NCI-H1436 (cell line): ENCODE measurements at regions not wholly inside any gene's neighbourhood (a gene's known extent, or its start where the extent isn't known, plus 50 kb on each side); places are given as distances from the start of the nearest gene placed in this dataset.

Experiments
- DNase-seq: peaks from one replicate; lab custom pipeline; 2025; lab: John Stamatoyannopoulos, UW

- no peak for DNase-seq
Measured at GRCh38 chr7:45984386-45985295, 63.6 kb upstream of the IGFBP3 start.

GRCh38 chr7:45983720-45984255 lies 62.7 kb upstream of the IGFBP3 start:
- DNase-seq: no peak

DNA sequence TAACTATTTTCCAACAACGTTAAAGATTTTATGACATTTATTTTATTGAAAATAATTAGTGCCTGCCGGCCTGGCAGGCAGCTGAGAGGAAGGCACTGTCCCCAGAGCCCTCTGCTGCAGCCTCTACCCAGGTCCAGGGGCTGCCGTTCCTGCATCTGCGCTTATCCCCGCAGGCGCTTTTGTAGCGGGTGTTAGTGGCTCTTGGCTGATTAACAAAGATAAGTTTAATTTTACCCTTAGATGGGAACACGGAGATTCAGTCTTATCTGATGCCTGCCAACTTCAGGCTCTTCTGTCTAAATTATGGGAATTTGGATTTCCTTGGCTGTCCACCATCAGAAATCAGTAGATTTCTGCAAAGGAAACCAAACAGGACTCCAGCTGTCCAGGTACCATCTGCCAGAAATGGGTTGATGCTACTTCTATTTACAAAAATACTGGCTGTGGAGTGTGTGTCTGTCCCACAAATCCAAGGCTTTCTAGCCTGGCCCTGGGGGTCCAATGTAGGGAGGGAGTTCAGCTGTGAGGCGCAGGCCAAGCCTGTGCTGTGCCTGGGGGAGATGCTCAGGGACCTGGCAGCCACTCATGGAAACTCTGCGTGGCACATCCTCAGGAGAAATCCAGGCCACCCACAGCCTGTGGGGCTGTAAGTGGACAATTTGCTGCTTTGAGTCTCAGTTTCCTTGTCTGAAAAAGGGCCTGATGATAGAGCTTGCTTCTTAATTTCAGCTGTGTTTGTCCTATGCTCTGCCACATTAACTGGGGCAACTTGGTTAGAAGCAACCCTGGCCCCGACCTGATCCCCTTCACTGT lies 62.0 kb upstream of the IGFBP3 start:
- DNase-seq: no peak

GRCh38 chr7:45982132-45982531 lies 61.1 kb upstream of the IGFBP3 start:
- DNase-seq: no peak

DNA sequence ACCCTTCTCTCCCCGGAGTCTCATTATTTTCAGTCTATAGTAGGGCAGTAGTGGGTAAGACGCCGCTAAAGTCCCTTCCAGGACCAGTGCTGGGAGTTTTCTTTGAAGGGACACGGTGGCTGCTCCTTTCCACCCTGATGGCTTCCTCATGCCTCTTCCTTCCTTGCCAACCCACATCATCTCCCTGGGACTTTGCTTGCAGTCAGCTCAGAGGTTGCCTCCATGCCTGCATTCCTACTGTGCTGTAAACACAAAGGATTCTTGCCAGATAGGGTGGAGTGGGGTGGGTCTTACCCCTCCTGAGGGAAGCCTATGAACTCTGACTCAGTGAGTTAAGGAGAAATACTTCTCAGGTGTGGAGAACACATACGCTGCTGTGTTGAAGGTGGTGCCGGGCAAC lies 59.9 kb upstream of the IGFBP3 start:
- DNase-seq: no peak

DNA sequence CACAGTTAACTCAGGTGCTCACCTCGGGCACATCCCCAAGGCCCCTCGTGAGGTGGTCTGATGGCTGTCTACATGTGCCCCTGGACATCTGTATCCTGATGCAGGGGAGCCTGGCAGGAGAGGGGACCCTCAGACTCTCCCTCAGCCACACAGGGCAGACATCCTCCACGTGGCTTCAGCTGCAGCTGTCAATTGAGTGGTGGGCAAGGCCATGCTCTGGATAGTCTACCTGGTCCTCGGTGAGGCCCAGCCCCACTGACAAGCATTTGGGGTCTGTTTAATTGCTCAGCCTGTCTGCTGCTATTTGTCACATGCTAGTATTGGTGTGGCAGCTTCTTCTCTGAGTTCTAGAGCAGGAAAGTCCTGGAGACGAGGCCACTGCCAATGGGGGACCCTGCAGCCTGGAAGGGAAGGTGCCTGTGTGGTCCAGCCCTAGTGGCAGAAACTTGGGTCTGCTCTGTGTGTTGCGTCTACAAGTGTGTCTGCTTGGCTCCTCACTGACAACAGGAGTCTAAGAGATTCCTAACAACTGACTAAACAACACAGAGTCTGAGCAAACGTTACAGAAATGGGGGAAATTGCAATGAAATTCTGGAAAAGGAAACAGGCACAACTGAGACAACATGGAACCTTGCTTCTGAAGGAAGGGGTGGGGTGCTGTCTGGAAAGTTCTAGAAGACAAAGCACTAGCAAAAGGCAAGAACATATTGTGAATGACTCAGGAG lies 59.3 kb upstream of the IGFBP3 start:
- DNase-seq: no peak

DNA sequence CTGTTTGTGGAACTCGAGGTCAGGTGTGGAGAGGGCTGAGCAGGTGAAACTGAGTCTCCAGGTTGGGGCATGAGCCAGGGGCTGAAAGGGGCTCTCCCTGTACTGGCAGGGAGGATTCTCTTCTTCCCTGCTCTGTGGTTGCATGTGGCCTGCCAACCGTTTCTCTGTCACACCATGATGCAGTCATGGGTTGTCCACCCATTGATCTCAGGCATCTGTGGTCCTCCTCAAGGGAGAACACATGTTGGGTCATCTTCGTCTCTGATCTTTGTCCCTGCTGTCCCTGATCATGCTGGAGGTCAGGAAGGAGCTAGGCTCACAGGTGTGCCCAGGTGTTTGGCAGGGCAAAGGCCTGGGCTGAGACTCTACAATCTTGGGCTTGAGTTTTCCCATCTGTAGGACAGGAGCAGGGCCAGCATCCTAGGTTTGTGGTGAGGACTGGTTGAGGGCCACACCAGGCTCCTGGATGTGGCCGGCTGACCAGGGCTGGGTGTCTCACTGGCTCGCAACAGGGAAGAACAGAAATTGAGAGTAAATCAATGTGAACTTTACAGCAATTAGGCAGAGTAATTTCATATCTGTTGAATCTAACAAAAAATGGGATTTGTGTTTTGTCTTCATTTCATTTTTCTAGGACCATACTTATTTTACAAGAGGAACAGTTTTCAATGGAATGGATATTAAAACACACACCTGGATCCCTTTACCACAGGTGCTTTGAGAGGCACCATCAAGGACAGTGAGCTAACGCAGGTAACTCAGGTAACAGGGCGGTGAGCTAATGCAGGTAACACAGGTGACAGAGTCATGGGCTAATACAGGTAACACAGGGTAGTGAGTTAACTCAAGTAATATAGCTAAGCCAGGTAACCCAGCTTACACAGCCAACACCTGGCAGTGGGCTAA lies 58.5 kb upstream of the IGFBP3 start:
- no peak for DNase-seq

- no peak for DNase-seq
Measured at GRCh38 chr7:45978731-45979211, 57.7 kb upstream of the IGFBP3 start.

GRCh38 chr7:45978010-45978681 lies 57.1 kb upstream of the IGFBP3 start:
- no peak for DNase-seq

- no peak for DNase-seq
Measured at GRCh38 chr7:45977256-45977780, 56.2 kb upstream of the IGFBP3 start.

- DNase-seq: no peak
Measured at GRCh38 chr7:45976485-45976856, 55.4 kb upstream of the IGFBP3 start.

DNA sequence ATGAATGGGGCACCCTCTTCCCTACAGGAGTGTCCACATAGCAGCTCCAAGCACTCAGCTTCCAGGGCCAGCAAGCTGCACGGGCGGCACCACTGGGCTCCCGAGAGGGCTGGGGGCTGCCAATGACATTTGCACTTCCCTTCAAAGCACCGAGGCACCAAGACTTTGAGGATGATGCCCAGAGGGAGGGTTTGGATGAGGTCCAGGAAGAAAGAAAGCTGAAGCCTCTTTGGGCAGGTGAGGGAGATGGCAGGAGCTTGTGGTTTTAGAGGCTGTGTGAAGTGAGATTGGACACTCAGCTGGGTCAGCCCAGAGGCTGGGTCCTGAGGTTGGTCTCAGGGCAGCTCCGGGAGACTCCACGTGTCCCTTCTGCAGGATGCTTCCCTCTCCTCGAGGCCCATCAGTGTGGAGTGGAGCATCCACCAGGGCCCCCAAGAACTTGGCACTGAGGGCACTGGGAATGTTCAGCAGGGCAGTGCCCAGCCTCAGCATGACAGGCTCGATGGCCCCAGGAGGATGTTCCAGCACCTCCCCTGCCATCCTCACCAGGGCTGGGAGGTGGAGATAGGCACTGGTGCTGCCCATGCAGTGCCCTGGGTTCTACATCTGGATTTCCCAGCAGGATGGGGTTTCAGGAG lies 54.9 kb upstream of the IGFBP3 start:
- no peak for DNase-seq

GRCh38 chr7:45975367-45975766 lies 54.3 kb upstream of the IGFBP3 start:
- no peak for DNase-seq

GRCh38 chr7:45974540-45975360 lies 53.7 kb upstream of the IGFBP3 start:
- no peak for DNase-seq

DNA sequence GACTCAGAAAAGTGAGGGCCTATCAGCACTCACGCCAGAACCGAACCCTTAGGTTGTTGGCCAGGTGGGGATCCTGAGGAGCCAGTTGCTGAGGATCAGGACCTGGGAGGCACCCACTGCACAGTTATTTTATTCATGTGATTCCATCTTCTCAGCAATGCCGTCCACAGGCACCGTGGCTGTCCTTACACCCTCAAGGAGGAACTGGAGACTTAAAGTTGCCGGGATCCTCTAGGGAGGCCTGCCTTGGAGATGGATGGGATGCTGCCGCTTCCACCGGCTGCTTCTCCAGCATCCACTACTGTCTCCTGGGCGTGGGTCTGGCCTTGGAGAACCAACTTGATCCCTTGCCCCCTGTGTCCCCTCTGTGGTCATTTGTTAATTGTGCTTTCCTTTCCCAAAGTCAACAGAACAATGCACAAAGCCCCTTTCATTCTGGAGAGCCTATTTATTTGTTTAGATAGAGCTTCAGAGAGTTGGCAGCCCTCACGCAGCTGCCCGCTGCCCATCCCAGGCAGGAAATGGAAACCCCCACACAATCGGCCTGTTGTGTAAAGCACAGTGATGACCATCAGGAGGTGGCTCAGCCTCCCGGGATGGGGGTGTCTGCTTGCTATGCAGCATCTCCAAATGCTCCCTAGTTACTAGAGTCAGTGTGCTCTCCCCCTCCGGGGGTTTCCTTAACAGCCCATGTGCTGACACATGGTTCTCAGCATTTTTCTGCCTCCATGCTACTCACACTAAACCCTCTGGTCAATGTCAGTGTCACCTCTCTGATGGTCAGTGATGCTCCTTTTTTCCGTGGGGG lies 52.9 kb upstream of the IGFBP3 start:
- no peak for DNase-seq

- no peak for DNase-seq
Measured at GRCh38 chr7:45972629-45973312, 51.7 kb upstream of the IGFBP3 start.

- DNase-seq: no peak
Measured at GRCh38 chr7:45971661-45972175, 50.6 kb upstream of the IGFBP3 start.
